Lung (tissue), 11 donors: ENCODE measurements at regions not wholly inside any gene's neighbourhood (a gene's known extent, or its start where the extent isn't known, plus 50 kb on each side); places are given as distances from the start of the nearest gene placed in this dataset.

ENCODE experiments used
- ATAC-seq: fragments of 200-7000 bp; cut with Tn5 transposase; one replicate; pipeline ENCODE4 v1.9.1; 2020; ENCODE audit warnings: moderate number of reproducible peaks; ENCODE audit not compliant: insufficient read depth, low FRiP score
- DNase-seq, 3 donors: peaks; one replicate each; pipeline ENCODE4 v3.0.0-alpha.2; 2013 to 2017
- H3K27ac ChIP-seq, 2 donors: one replicate each; pipeline ENCODE4 v1.5.1; 2013; ENCODE audit warnings: mild to moderate bottlenecking in 2 of 2, moderate library complexity in 2 of 2, control low read depth in 1 of 2, inconsistent platforms in 1 of 2, low read depth in 1 of 2, low read length in 1 of 2
- H3K27me3 ChIP-seq, 3 donors: one replicate each; pipeline ENCODE4 v1.5.1; 2013; ENCODE audit warnings: low read length in 2 of 3; ENCODE audit not compliant: control insufficient read depth in 3 of 3, insufficient read depth in 3 of 3
- H3K36me3 ChIP-seq, 4 donors: one replicate each; pipeline ENCODE4 v1.5.1; 2013; ENCODE audit warnings: low read length in 4 of 4, mild to moderate bottlenecking in 1 of 4, moderate library complexity in 1 of 4; ENCODE audit not compliant: control insufficient read depth in 4 of 4, insufficient read depth in 4 of 4
- H3K4me1 ChIP-seq, 5 donors: one replicate each; pipeline ENCODE4 v1.5.1; 2013; ENCODE audit warnings: low read length in 5 of 5, mild to moderate bottlenecking in 2 of 5, moderate library complexity in 1 of 5; ENCODE audit not compliant: control insufficient read depth in 5 of 5, insufficient read depth in 5 of 5
- H3K4me3 ChIP-seq: one replicate; pipeline ENCODE4 v1.5.1; 2013; ENCODE audit warnings: mild to moderate bottlenecking, control low read depth, moderate library complexity
- H3K9ac ChIP-seq, 2 donors: one replicate each; pipeline ENCODE4 v1.5.1; 2013; ENCODE audit warnings: low read length in 2 of 2, control low read depth in 1 of 2; ENCODE audit not compliant: insufficient read depth in 1 of 2
- H3K9me3 ChIP-seq, 4 donors: one replicate each; pipeline ENCODE4 v1.5.1; 2013; ENCODE audit warnings: low read length in 3 of 4, mild to moderate bottlenecking in 1 of 4, moderate library complexity in 1 of 4; ENCODE audit not compliant: control insufficient read depth in 4 of 4, insufficient read depth in 3 of 4
- WGBS, 2 donors: extraction: QIAGEN DNeasy Blood & Tissue Kit; methylation state at CpG; one replicate each; pipeline ENCODE4 v1.1.7; 2013; 5-methylcytosine and 5-hydroxymethylcytosine counted together
- TF ChIP-seq, protein P1 (sequence below): IDR thresholded peaks from 2 replicates; pipeline ENCODE4 v1.5.1; 2012; ENCODE audit warnings: mild to moderate bottlenecking; ENCODE audit errors: control extremely low read depth, extremely low read depth
- donor health status: control.
- donor health status: control.
- donor health status: Bipolar disorder and iron deficiency.
- donor health status: healthy.
- donor health status: DM: yes; HTN: yes; CAD: no.

DNA sequence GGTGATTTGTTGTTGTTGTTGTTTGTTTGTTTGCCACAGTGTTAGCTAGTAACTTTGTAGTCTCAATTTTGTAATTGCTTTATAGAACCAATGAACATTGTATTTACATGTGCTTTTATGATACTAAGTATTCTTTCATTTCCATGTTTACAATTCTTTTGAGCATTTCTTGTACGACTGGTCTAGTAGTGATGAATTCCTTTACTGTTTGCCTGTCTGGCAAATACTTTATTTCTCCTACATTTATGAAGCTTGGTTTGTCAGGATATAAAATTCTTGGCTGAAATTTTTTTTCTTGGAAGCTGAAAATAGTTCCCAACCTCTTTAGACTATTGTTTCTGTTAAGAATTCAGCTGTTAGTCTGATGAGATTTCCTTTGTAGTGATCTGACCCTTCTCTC lies 55.6 kb upstream of the SNCAIP start:
- TF ChIP-seq, protein P1, sequence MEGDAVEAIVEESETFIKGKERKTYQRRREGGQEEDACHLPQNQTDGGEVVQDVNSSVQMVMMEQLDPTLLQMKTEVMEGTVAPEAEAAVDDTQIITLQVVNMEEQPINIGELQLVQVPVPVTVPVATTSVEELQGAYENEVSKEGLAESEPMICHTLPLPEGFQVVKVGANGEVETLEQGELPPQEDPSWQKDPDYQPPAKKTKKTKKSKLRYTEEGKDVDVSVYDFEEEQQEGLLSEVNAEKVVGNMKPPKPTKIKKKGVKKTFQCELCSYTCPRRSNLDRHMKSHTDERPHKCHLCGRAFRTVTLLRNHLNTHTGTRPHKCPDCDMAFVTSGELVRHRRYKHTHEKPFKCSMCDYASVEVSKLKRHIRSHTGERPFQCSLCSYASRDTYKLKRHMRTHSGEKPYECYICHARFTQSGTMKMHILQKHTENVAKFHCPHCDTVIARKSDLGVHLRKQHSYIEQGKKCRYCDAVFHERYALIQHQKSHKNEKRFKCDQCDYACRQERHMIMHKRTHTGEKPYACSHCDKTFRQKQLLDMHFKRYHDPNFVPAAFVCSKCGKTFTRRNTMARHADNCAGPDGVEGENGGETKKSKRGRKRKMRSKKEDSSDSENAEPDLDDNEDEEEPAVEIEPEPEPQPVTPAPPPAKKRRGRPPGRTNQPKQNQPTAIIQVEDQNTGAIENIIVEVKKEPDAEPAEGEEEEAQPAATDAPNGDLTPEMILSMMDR: no peak
- Histone ChIP-seq H3K4me3 (no peak overlapping the region), H3K36me3 (no peaks in the 10 kb centered on the region), H3K4me1 (peaks cover 0 to 4% (median 0%) of the 10 kb centered on the region in 5 donors), H3K27me3 (no peaks in the 10 kb centered on the region), H3K9me3 (peaks cover 0 to 12% (median 4%) of the 10 kb centered on the region in 4 donors), H3K9ac (no peak overlapping the region), H3K27ac (no peak overlapping the region)
- WGBS, 2 donors: 78 to 81% methylated on average over 1 of the region's 1 CpG
- DNase-seq: no peak
- no peak for ATAC-seq

- Histone ChIP-seq H3K36me3 (no peaks in the 10 kb centered on the region), H3K4me3 (no peak overlapping the region), H3K9me3 (peaks cover 0 to 12% (median 4%) of the 10 kb centered on the region in 4 donors), H3K9ac (no peak overlapping the region), H3K4me1 (peaks cover 0 to 4% (median 0%) of the 10 kb centered on the region in 5 donors), H3K27me3 (no peaks in the 10 kb centered on the region), H3K27ac (no peak overlapping the region)
- TF ChIP-seq, protein P1: no peak
- no peak for ATAC-seq
- whole genome bisulfite sequencing, 2 donors: 94 to 97% methylated on average over 8 of the region's 8 CpGs
- DNase-seq: no peak
These were observed 55.0 kb upstream of the SNCAIP start for GRCh38 chr5:122257000-122257399.

- 88 to 94% methylated on average over 1 of the region's 1 CpG for WGBS, 2 donors
- no peak overlapping the region for H3K27ac ChIP-seq
- peaks cover 0 to 4% (median 0%) of the 10 kb centered on the region in 5 donors for H3K4me1 ChIP-seq
- TF ChIP-seq, protein P1: no peak
- H3K9me3 ChIP-seq: peaks cover 0 to 7% (median 2%) of the 10 kb centered on the region in 4 donors
- H3K9ac ChIP-seq: no peak overlapping the region
- DNase-seq (no peak), ATAC-seq (no peak)
- H3K27me3 ChIP-seq: no peaks in the 10 kb centered on the region
- H3K4me3 ChIP-seq: no peak overlapping the region
- no peaks in the 10 kb centered on the region for H3K36me3 ChIP-seq
These were observed 53.8 kb upstream of the SNCAIP start for GRCh38 chr5:122258241-122258640.

DNA sequence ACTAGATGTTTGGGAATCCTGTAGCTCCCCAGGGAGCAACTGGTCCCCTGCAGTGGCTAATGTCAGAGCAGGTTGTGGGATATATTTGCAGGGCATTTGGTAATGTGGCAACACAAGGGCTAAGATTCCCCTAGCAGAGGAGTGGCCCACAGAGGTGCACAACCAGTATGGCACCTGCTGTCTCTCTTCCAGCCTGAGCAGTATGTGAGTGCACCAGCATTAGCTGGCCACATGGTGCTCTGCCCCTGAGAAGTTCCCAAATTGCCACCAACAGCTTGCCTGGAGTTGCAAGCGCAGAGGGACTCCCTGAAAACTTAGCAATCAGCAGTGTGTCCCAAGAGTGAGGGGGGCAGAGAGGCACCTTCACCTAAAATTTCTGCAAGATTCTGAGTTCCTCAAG lies 53.2 kb upstream of the SNCAIP start:
- TF ChIP-seq, protein P1: no peak
- Histone ChIP-seq H3K9ac (no peak overlapping the region), H3K27ac (no peak overlapping the region), H3K4me3 (no peak overlapping the region), H3K27me3 (no peaks in the 10 kb centered on the region), H3K4me1 (peaks cover 0 to 4% (median 0%) of the 10 kb centered on the region in 5 donors), H3K9me3 (peaks cover 0 to 7% (median 2%) of the 10 kb centered on the region in 4 donors), H3K36me3 (no peaks in the 10 kb centered on the region)
- 90 to 94% methylated on average over 1 of the region's 1 CpG for WGBS, 2 donors
- no peak for ATAC-seq
- DNase-seq: no peak
